K562 (cell line): ENCODE measurements at regions not wholly inside any gene's neighbourhood (a gene's known extent, or its start where the extent isn't known, plus 50 kb on each side); places are given as distances from the start of the nearest gene placed in this dataset.

Experiments
- ATAC-seq: fragments of 200-7000 bp; cut with Tn5 transposase; 3 replicates; pipeline ENCODE4 v1.9.1; 2020; ENCODE audit warnings: moderate library complexity
- BruUV-seq: library from RNA; stranded (reverse); fragments of 400-500 nt; replicated peaks from 2 replicates; lab custom pipeline; 2021; lab: Mats Ljungman, UMichigan
- CTCF ChIA-PET: fragments of 300-600 bp; formaldehyde crosslinking; extraction: SDS; loops from one replicate; lab custom pipeline; 2021; ENCODE audit warnings: low intra/inter-chr PET ratio; lab: Yijun Ruan, JAX
- POLR2A ChIA-PET: fragments of 300-600, 350-650 bp; sonication (Branson Sonifier 250); formaldehyde crosslinking; extraction: SDS; loops from one replicate; lab custom pipeline; 2021; ENCODE audit warnings: antibody characterized with exemption, inconsistent platforms; lab: Yijun Ruan, JAX
- DNase-seq, 4 experiments: peaks; one replicate each; pipeline versions ENCODE4 v3.0.0 to v3.0.0-alpha.2; 2011 to 2018; ENCODE audit warnings: low spot score in 3 of 4, mixed read lengths in 3 of 4; ENCODE audit errors: extremely low read depth in 1 of 4
- FAIRE-seq: peaks from 2 replicates; lab custom pipeline; 2011; peaks lifted over from hg19 to GRCh38; lab: Jason Lieb, UNC
- H2AFZ ChIP-seq: 2 replicates; pipeline ENCODE4 v1.6.0; 2011; ENCODE audit warnings: low read depth, low read length, control low read depth, inconsistent platforms
- H3K27ac ChIP-seq: fragments of 200-600 bp; 3 replicates; pipeline ENCODE4 v1.8.0; 2011; ENCODE audit warnings: low read depth, mild to moderate bottlenecking, control low read depth, inconsistent platforms, low read length, moderate library complexity, mixed read lengths; ENCODE audit errors: extremely low read depth
- H3K27me3 ChIP-seq, 2 experiments: fragments of 300-600 bp in 1 of 2; 2 replicates in 1 of 2; 3 replicates in 1 of 2; pipeline versions ENCODE4 v1.6.0 to v1.8.0; 2011; ENCODE audit warnings: inconsistent platforms in 2 of 2, low read length in 2 of 2, mild to moderate bottlenecking in 1 of 2, mixed read lengths in 1 of 2, moderate library complexity in 1 of 2; ENCODE audit not compliant: control insufficient read depth in 2 of 2, insufficient read depth in 2 of 2
- H3K36me3 ChIP-seq: fragments of 300-600 bp; 3 replicates; pipeline ENCODE4 v1.8.0; 2011; ENCODE audit warnings: mild to moderate bottlenecking, low read length, inconsistent platforms; ENCODE audit not compliant: control insufficient read depth, insufficient read depth
- H3K4me1 ChIP-seq, 2 experiments: fragments of 200-600 bp in 1 of 2; replicated peaks in 1 of 2; 2 replicates in 1 of 2; 3 replicates in 1 of 2; pipeline versions ENCODE4 v1.5.1 to v1.8.0; 2011; ENCODE audit warnings: inconsistent platforms in 2 of 2, low read length in 2 of 2, mild to moderate bottlenecking in 1 of 2, mixed read lengths in 1 of 2, moderate library complexity in 1 of 2; ENCODE audit not compliant: control insufficient read depth in 2 of 2, insufficient read depth in 2 of 2
- H3K4me2 ChIP-seq: 2 replicates; pipeline ENCODE4 v1.6.1; 2011; ENCODE audit warnings: low read length, control low read depth, inconsistent platforms, mixed read lengths; ENCODE audit not compliant: insufficient read depth
- H3K4me3 ChIP-seq: fragments of 200-600 bp; sonication (generic), shearing (Covaris generic); 2 replicates; pipeline ENCODE4 v1.5.1; 2016; ENCODE audit warnings: control low read depth, inconsistent platforms
- H3K79me2 ChIP-seq: fragments of 200-600 bp; 3 replicates; pipeline ENCODE4 v1.8.0; 2011; ENCODE audit warnings: low read length, inconsistent platforms; ENCODE audit not compliant: control insufficient read depth, insufficient read depth
- H3K9ac ChIP-seq, 2 experiments: 2 replicates each; pipeline versions ENCODE4 v1.6.0 to v1.6.1; 2011; ENCODE audit warnings: low read depth in 2 of 2, low read length in 2 of 2, control low read depth in 1 of 2, inconsistent platforms in 1 of 2, mild to moderate bottlenecking in 1 of 2, mixed read lengths in 1 of 2; ENCODE audit not compliant: insufficient read depth in 1 of 2
- H3K9me1 ChIP-seq: one replicate; pipeline ENCODE4 v1.6.0; 2011; ENCODE audit warnings: inconsistent platforms, mild to moderate bottlenecking, low read length, moderate library complexity; ENCODE audit not compliant: control insufficient read depth, insufficient read depth
- H3K9me3 ChIP-seq: replicated peaks from 2 replicates; pipeline ENCODE4 v1.5.1; 2011; ENCODE audit warnings: low read depth, low read length, inconsistent platforms; ENCODE audit not compliant: control insufficient read depth, insufficient read depth
- H4K20me1 ChIP-seq: replicated peaks from 2 replicates; pipeline ENCODE4 v1.6.1; 2011; ENCODE audit warnings: low read length, inconsistent platforms, mixed read lengths; ENCODE audit not compliant: control insufficient read depth, insufficient read depth
- BMI1 ChIP-seq: fragments of 150-350 bp; IDR thresholded peaks from 2 replicates; pipeline ENCODE4 v1.6.1; 2014; ENCODE audit warnings: low read length
- BRCA1 ChIP-seq, 2 experiments: fragments of 450-650 bp in 1 of 2; sonication (generic) in 1 of 2; formaldehyde crosslinking in 1 of 2; IDR thresholded peaks; 2 replicates each; pipeline versions ENCODE4 v1.5.0 to v1.6.1; 2017 to 2020; ENCODE audit warnings: mild to moderate bottlenecking in 1 of 2, missing genetic modification reagents in 1 of 2
- CEBPG ChIP-seq, 3 experiments: fragments of 200-800 bp in 1 of 3; sonication (Bioruptor generic) in 1 of 3; sonication (generic) in 1 of 3; formaldehyde crosslinking in 1 of 3; IDR thresholded peaks in 2 of 3; conservative IDR thresholded peaks in 1 of 3; 2 replicates each; pipeline versions ENCODE4 v1.6.1 to v1.8.0; 2016 to 2022; ENCODE audit warnings: missing compliant biosample characterization in 2 of 3, missing genetic modification characterization in 2 of 3, mild to moderate bottlenecking in 1 of 3, missing genetic modification reagents in 1 of 3
- CTBP1 ChIP-seq: fragments of 450-650 bp; IDR thresholded peaks from 2 replicates; pipeline ENCODE4 v1.6.1; 2016; ENCODE audit warnings: borderline replicate concordance
- EP400 ChIP-seq: fragments of 450-650 bp; IDR thresholded peaks from 2 replicates; pipeline ENCODE4 v1.6.1; 2017; ENCODE audit warnings: antibody characterized with exemption, mild to moderate bottlenecking, moderate library complexity
- FOXP1 ChIP-seq: sonication (generic); formaldehyde crosslinking; IDR thresholded peaks from 2 replicates; pipeline ENCODE4 v1.8.0; 2022; ENCODE audit warnings: mild to moderate bottlenecking, missing genetic modification reagents
- KAT2B ChIP-seq: IDR thresholded peaks from one replicate; pipeline ENCODE4 v1.6.1; 2012; ENCODE audit warnings: low read depth, mild to moderate bottlenecking, control low read depth, inconsistent platforms, low read length, moderate library complexity
- NFE2 ChIP-seq: IDR thresholded peaks from 2 replicates; pipeline ENCODE4 v1.6.1; 2014; ENCODE audit warnings: antibody characterized with exemption, low read depth
- POLR2B ChIP-seq: fragments of 450-650 bp; IDR thresholded peaks from 2 replicates; pipeline ENCODE4 v1.6.1; 2018; ENCODE audit warnings: low read depth; ENCODE audit not compliant: partially characterized antibody
- SMAD1 ChIP-seq: fragments of 150-350 bp; IDR thresholded peaks from 2 replicates; pipeline ENCODE4 v1.6.1; 2014; ENCODE audit warnings: low read length, low read depth; ENCODE audit not compliant: partially characterized antibody
- SMARCE1 ChIP-seq: fragments of 450-650 bp; IDR thresholded peaks from 2 replicates; pipeline ENCODE4 v1.7.1; 2016; ENCODE audit warnings: mild to moderate bottlenecking
- SNRNP70 ChIP-seq: fragments of 200-400 bp; formaldehyde crosslinking; optimal IDR thresholded peaks from 2 replicates; pipeline ENCODE3; 2017; ENCODE audit warnings: low read depth, low read length
- ZBTB7A ChIP-seq: IDR thresholded peaks from 2 replicates; pipeline ENCODE4 v1.6.1; 2011; ENCODE audit warnings: low read depth, mild to moderate bottlenecking, low read length, moderate library complexity, borderline replicate concordance; ENCODE audit not compliant: control insufficient read depth
- ZFX ChIP-seq: sonication (generic); formaldehyde crosslinking; IDR thresholded peaks from 2 replicates; pipeline ENCODE4 v1.8.0; 2022; ENCODE audit warnings: mild to moderate bottlenecking, missing genetic modification reagents, moderate library complexity
- ZNF766 ChIP-seq: fragments of 200-800 bp; sonication (Bioruptor generic); conservative IDR thresholded peaks from 2 replicates; pipeline ENCODE4 v1.6.1; 2016; ENCODE audit warnings: missing genetic modification characterization, missing compliant biosample characterization
- WGBS: fragments of 100-300 bp; shearing (Covaris generic); methylation state at CpG from one replicate; pipeline ENCODE4 v1.1.6; 2016; ENCODE audit warnings: low coverage, mixed read lengths; ENCODE audit not compliant: insufficient coverage; ENCODE audit errors: missing lambda C conversion rate; 5-methylcytosine and 5-hydroxymethylcytosine counted together
- in situ Hi-C: fragments of 300-500 bp; cut with MboI; formaldehyde crosslinking; loops from 4 replicates; pipeline ENCODE4 v1.15.0; 2018; ENCODE audit warnings: inconsistent platforms, mixed read lengths
- intact Hi-C: fragments of 100-400 bp; cut with micrococcal nuclease; formaldehyde crosslinking; loops from 2 replicates; pipeline ENCODE4 v1.14.2; 2022
- TF ChIP-seq, protein P1 (sequence below): fragments of 150-350 bp; conservative IDR thresholded peaks from 2 replicates; pipeline ENCODE4 v1.6.1; 2014; ENCODE audit warnings: low read length
- TF ChIP-seq, protein P2 (sequence below): fragments of 200-800 bp; sonication (Bioruptor generic); IDR thresholded peaks from 2 replicates; pipeline ENCODE4 v1.6.1; 2016; ENCODE audit warnings: missing genetic modification characterization, missing compliant biosample characterization

GRCh38 chr5:164470312-164470711, 964.9 kb downstream of the MAT2B start:
- no peak for DNase-seq
- no peak overlapping the region for H2AFZ ChIP-seq
- H3K27me3 ChIP-seq: no peaks in the 10 kb centered on the region
- H3K36me3 ChIP-seq: no peaks in the 10 kb centered on the region
- H3K9me1 ChIP-seq: no peaks in the 10 kb centered on the region
- in situ Hi-C loops: no loop called here
- H3K4me3 ChIP-seq: no peak overlapping the region
- BruUV-seq: no TSS peak
- H3K79me2 ChIP-seq: no peaks in the 10 kb centered on the region
- ChIA-PET POLR2A (no interaction called here), CTCF (no interaction called here)
- no peak overlapping the region for H3K9ac ChIP-seq
- ATAC-seq: no peak
- no peaks in the 10 kb centered on the region for H4K20me1 ChIP-seq
- H3K4me1 ChIP-seq: no peaks in the 10 kb centered on the region
- WGBS: 31% methylated on average over 1 of the region's 1 CpG
- no peak overlapping the region for H3K4me2 ChIP-seq
- no peak overlapping the region for H3K27ac ChIP-seq
- H3K9me3 ChIP-seq: no peaks in the 10 kb centered on the region
- intact Hi-C loops: no loop called here
- FAIRE-seq: no peak
- TF ChIP-seq, protein P1, sequence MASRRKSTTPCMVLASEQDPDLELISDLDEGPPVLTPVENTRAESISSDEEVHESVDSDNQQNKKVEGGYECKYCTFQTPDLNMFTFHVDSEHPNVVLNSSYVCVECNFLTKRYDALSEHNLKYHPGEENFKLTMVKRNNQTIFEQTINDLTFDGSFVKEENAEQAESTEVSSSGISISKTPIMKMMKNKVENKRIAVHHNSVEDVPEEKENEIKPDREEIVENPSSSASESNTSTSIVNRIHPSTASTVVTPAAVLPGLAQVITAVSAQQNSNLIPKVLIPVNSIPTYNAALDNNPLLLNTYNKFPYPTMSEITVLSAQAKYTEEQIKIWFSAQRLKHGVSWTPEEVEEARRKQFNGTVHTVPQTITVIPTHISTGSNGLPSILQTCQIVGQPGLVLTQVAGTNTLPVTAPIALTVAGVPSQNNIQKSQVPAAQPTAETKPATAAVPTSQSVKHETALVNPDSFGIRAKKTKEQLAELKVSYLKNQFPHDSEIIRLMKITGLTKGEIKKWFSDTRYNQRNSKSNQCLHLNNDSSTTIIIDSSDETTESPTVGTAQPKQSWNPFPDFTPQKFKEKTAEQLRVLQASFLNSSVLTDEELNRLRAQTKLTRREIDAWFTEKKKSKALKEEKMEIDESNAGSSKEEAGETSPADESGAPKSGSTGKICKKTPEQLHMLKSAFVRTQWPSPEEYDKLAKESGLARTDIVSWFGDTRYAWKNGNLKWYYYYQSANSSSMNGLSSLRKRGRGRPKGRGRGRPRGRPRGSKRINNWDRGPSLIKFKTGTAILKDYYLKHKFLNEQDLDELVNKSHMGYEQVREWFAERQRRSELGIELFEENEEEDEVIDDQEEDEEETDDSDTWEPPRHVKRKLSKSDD: no peak
- TF ChIP-seq EP400 (no peak), BRCA1 (IDR thresholded peaks at IDR 0.05) (no peak), BRCA1 (CRISPR knock-in tag; IDR thresholded peaks at IDR 0.05) (no peak), ZBTB7A (no peak), FOXP1 (CRISPR knock-in tag) (no peak), BMI1 (no peak), CTBP1 (no peak), KAT2B (no peak), ZFX (CRISPR knock-in tag) (no peak), SMARCE1 (no peak), ZNF766 (no peak), NFE2 (no peak), SMAD1 (no peak), SNRNP70 (no peak), POLR2B (no peak), CEBPG (CRISPR knock-in tag; IDR thresholded peaks at IDR 0.05) (no peak), CEBPG (tag; conservative IDR thresholded peaks at IDR 0.05 in 1 of 2, IDR thresholded peaks at IDR 0.05 in 1 of 2) (no peak)
- TF ChIP-seq, protein P2, sequence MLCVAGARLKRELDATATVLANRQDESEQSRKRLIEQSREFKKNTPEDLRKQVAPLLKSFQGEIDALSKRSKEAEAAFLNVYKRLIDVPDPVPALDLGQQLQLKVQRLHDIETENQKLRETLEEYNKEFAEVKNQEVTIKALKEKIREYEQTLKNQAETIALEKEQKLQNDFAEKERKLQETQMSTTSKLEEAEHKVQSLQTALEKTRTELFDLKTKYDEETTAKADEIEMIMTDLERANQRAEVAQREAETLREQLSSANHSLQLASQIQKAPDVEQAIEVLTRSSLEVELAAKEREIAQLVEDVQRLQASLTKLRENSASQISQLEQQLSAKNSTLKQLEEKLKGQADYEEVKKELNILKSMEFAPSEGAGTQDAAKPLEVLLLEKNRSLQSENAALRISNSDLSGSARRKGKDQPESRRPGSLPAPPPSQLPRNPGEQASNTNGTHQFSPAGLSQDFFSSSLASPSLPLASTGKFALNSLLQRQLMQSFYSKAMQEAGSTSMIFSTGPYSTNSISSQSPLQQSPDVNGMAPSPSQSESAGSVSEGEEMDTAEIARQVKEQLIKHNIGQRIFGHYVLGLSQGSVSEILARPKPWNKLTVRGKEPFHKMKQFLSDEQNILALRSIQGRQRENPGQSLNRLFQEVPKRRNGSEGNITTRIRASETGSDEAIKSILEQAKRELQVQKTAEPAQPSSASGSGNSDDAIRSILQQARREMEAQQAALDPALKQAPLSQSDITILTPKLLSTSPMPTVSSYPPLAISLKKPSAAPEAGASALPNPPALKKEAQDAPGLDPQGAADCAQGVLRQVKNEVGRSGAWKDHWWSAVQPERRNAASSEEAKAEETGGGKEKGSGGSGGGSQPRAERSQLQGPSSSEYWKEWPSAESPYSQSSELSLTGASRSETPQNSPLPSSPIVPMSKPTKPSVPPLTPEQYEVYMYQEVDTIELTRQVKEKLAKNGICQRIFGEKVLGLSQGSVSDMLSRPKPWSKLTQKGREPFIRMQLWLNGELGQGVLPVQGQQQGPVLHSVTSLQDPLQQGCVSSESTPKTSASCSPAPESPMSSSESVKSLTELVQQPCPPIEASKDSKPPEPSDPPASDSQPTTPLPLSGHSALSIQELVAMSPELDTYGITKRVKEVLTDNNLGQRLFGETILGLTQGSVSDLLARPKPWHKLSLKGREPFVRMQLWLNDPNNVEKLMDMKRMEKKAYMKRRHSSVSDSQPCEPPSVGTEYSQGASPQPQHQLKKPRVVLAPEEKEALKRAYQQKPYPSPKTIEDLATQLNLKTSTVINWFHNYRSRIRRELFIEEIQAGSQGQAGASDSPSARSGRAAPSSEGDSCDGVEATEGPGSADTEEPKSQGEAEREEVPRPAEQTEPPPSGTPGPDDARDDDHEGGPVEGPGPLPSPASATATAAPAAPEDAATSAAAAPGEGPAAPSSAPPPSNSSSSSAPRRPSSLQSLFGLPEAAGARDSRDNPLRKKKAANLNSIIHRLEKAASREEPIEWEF: no peak
